HT1080 (cell line): ENCODE measurements at regions not wholly inside any gene's neighbourhood (a gene's known extent, or its start where the extent isn't known, plus 50 kb on each side); places are given as distances from the start of the nearest gene placed in this dataset.

ENCODE experiments used
- DNase-seq: peaks from one replicate; pipeline ENCODE4 v3.0.0-alpha.2; 2015; ENCODE audit warnings: low read depth

GRCh38 chr5:33059081-33059480, 348.0 kb downstream of the NPR3 start:
- no peak for DNase-seq

GRCh38 chr5:33065131-33065530, 354.0 kb downstream of the NPR3 start:
- DNase-seq: no peak

- DNase-seq: no peak
These were observed 356.2 kb downstream of the NPR3 start for GRCh38 chr5:33067291-33067690.

- DNase-seq: peak; percentile 69
These were observed 357.7 kb downstream of the NPR3 start for GRCh38 chr5:33068786-33069185.

GRCh38 chr5:33072296-33072695, 361.2 kb downstream of the NPR3 start:
- DNase-seq: no peak

- no peak for DNase-seq
These were observed 361.6 kb downstream of the NPR3 start for GRCh38 chr5:33072726-33073125.

GRCh38 chr5:33073881-33074327, 362.8 kb downstream of the NPR3 start:
- no peak for DNase-seq

- peak; percentile 23 for DNase-seq
These were observed 363.4 kb downstream of the NPR3 start for GRCh38 chr5:33074548-33074947.

GRCh38 chr5:33075731-33076130, 364.6 kb downstream of the NPR3 start:
- DNase-seq: no peak

GRCh38 chr5:33079548-33079947, 361.2 kb upstream of the TARS1 start:
- DNase-seq: no peak

GRCh38 chr5:33080287-33080686, 360.5 kb upstream of the TARS1 start:
- no peak for DNase-seq

GRCh38 chr5:33088176-33088575, 352.6 kb upstream of the TARS1 start:
- DNase-seq: no peak

- DNase-seq: peak; percentile 33
These were observed 349.0 kb upstream of the TARS1 start for GRCh38 chr5:33091571-33092363.

- DNase-seq: no peak
These were observed 348.0 kb upstream of the TARS1 start for GRCh38 chr5:33092719-33093118.

GRCh38 chr5:33102551-33102950, 338.2 kb upstream of the TARS1 start:
- no peak for DNase-seq

- DNase-seq: peak; percentile 75
These were observed 335.2 kb upstream of the TARS1 start for GRCh38 chr5:33105521-33105941.

- peak; percentile 80 for DNase-seq
These were observed 330.3 kb upstream of the TARS1 start for GRCh38 chr5:33110496-33110895.

- DNase-seq: peak; percentile 14
These were observed 326.4 kb upstream of the TARS1 start for GRCh38 chr5:33114361-33114760.

GRCh38 chr5:33115467-33115866, 325.3 kb upstream of the TARS1 start:
- DNase-seq: no peak

GRCh38 chr5:33118761-33119415, 321.9 kb upstream of the TARS1 start:
- DNase-seq: peak; percentile 19

- peak; percentile 24 for DNase-seq
These were observed 320.1 kb upstream of the TARS1 start for GRCh38 chr5:33120671-33121070.

GRCh38 chr5:33129309-33129708, 311.5 kb upstream of the TARS1 start:
- DNase-seq: no peak

- DNase-seq: no peak
These were observed 304.0 kb upstream of the TARS1 start for GRCh38 chr5:33136785-33137184.
